Astrocyte (in vitro differentiated cells and primary cell): ENCODE measurements at regions not wholly inside any gene's neighbourhood (a gene's known extent, or its start where the extent isn't known, plus 50 kb on each side); places are given as distances from the start of the nearest gene placed in this dataset.

Experiments
- DNase-seq: peaks from one replicate; pipeline ENCODE4 v3.0.0-alpha.2; 2010; ENCODE audit warnings: low read depth
- FAIRE-seq: peaks from 2 replicates; lab custom pipeline; 2011; peaks lifted over from hg19 to GRCh38; lab: Jason Lieb, UNC
- H2AFZ ChIP-seq: 2 replicates; pipeline ENCODE4 v1.6.0; 2012; ENCODE audit warnings: low read depth, low read length, inconsistent platforms
- H3K27ac ChIP-seq: 2 replicates; pipeline ENCODE4 v1.5.1; 2011; ENCODE audit warnings: low read depth, low read length, inconsistent platforms
- H3K27me3 ChIP-seq: 2 replicates; pipeline ENCODE4 v1.6.0; 2011; ENCODE audit warnings: low read length, inconsistent platforms; ENCODE audit not compliant: insufficient read depth
- H3K36me3 ChIP-seq: 2 replicates; pipeline ENCODE4 v1.5.1; 2011; ENCODE audit warnings: low read length, inconsistent platforms; ENCODE audit not compliant: insufficient read depth
- H3K4me1 ChIP-seq: 2 replicates; pipeline ENCODE4 v1.5.1; 2011; ENCODE audit warnings: low read length, inconsistent platforms; ENCODE audit not compliant: insufficient read depth
- H3K4me2 ChIP-seq: 2 replicates; pipeline ENCODE4 v1.6.0; 2012; ENCODE audit warnings: low read length, inconsistent platforms
- H3K4me3 ChIP-seq: 2 replicates; pipeline ENCODE4 v1.5.1; 2011; ENCODE audit warnings: low read depth, mild to moderate bottlenecking, low read length, inconsistent platforms; ENCODE audit not compliant: insufficient read depth
- H3K79me2 ChIP-seq: 2 replicates; pipeline ENCODE4 v1.6.0; 2012; ENCODE audit warnings: mild to moderate bottlenecking, low read length, inconsistent platforms; ENCODE audit not compliant: insufficient read depth
- H3K9ac ChIP-seq: 2 replicates; pipeline ENCODE4 v1.6.0; 2012; ENCODE audit warnings: mild to moderate bottlenecking, low read length, inconsistent platforms
- H3K9me3 ChIP-seq: 2 replicates; pipeline ENCODE4 v1.5.1; 2012; ENCODE audit warnings: low read depth, mild to moderate bottlenecking, low read length, inconsistent platforms; ENCODE audit not compliant: insufficient read depth
- H4K20me1 ChIP-seq: 2 replicates; pipeline ENCODE4 v1.6.0; 2012; ENCODE audit warnings: low read length, inconsistent platforms; ENCODE audit not compliant: insufficient read depth
- H3K27ac Mint-ChIP-seq: one replicate; pipeline ENCODE4 v1.8.0; 2021; ENCODE audit warnings: mild to moderate bottlenecking, mixed read lengths; ENCODE audit not compliant: unreplicated experiment
- H3K27me3 Mint-ChIP-seq: one replicate; pipeline ENCODE4 v1.8.0; 2021; ENCODE audit warnings: low read depth, mixed read lengths; ENCODE audit not compliant: unreplicated experiment
- H3K36me3 Mint-ChIP-seq: one replicate; pipeline ENCODE4 v1.8.0; 2021; ENCODE audit warnings: low read depth, mixed read lengths; ENCODE audit not compliant: unreplicated experiment
- H3K4me1 Mint-ChIP-seq: one replicate; pipeline ENCODE4 v1.8.0; 2021; ENCODE audit warnings: low read depth, mixed read lengths; ENCODE audit not compliant: unreplicated experiment
- H3K4me3 Mint-ChIP-seq: one replicate; pipeline ENCODE4 v1.8.0; 2021; ENCODE audit warnings: mild to moderate bottlenecking, moderate library complexity, mixed read lengths; ENCODE audit not compliant: unreplicated experiment
- H3K9me3 Mint-ChIP-seq: one replicate; pipeline ENCODE4 v1.8.0; 2021; ENCODE audit warnings: mild to moderate bottlenecking, mixed read lengths; ENCODE audit not compliant: unreplicated experiment
- EZH2 ChIP-seq: IDR thresholded peaks from 2 replicates; pipeline ENCODE4 v1.6.1; 2012; ENCODE audit warnings: mild to moderate bottlenecking, low read length, inconsistent platforms; ENCODE audit not compliant: insufficient read depth
- TF ChIP-seq, protein P1 (sequence below): IDR thresholded peaks from 2 replicates; pipeline ENCODE4 v1.5.1; 2011; ENCODE audit warnings: low read depth, mild to moderate bottlenecking, inconsistent platforms, low read length, moderate library complexity; ENCODE audit not compliant: insufficient read depth

DNA sequence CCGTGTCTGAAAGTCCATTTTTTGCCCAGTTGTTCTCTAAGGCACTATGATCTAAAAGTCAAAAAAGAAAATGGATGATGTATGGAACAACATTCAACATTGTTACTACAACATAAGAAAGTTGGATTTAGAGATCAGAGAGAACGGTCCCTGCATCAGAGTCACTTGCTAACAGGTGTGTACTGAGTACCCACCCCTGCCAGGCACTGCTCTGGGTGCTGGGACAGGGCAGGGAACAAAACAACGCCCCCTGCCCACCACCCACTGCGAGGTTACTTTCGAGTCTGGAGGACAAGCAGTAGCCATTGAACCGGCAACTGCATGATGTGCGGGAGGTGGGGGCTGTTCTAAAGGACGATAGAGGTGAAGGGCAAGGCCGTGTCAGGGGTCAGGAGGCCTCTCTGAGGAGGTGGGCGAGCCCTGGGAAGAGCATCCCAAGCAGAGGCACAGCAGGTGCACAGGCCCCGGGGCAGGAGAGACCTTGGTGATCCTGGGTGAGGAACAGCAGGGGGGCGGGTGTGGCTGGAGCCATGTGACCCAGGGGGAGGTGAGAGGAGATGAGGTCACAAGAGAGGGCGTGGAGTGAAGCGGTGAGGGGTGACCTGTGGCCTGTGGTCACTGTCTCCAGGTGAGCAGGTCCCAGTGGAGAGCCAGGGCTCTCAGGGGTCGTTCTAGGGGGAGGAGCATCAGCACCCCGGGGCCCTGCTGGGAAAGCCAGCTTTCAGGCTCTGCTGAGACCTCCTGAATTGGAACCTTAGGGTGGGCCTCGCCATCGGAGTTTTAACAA, 197.5 kb upstream of the SULF2 start:
- DNase-seq (no peak), FAIRE-seq (no peak)
- peaks cover 2% of the 10 kb centered on the region for H3K27me3 ChIP-seq
- H3K27ac ChIP-seq, result no peak overlapping the region
- no peak overlapping the region for H3K4me3 ChIP-seq
- no peak overlapping the region for H3K4me2 ChIP-seq
- no peaks in the 10 kb centered on the region for H3K36me3 ChIP-seq
- H3K4me1 ChIP-seq, result no peaks in the 10 kb centered on the region
- H3K79me2 ChIP-seq, result no peaks in the 10 kb centered on the region
- H3K4me3 Mint-ChIP-seq, result no peak overlapping the region
- no peak for TF ChIP-seq EZH2
- TF ChIP-seq, protein P1, sequence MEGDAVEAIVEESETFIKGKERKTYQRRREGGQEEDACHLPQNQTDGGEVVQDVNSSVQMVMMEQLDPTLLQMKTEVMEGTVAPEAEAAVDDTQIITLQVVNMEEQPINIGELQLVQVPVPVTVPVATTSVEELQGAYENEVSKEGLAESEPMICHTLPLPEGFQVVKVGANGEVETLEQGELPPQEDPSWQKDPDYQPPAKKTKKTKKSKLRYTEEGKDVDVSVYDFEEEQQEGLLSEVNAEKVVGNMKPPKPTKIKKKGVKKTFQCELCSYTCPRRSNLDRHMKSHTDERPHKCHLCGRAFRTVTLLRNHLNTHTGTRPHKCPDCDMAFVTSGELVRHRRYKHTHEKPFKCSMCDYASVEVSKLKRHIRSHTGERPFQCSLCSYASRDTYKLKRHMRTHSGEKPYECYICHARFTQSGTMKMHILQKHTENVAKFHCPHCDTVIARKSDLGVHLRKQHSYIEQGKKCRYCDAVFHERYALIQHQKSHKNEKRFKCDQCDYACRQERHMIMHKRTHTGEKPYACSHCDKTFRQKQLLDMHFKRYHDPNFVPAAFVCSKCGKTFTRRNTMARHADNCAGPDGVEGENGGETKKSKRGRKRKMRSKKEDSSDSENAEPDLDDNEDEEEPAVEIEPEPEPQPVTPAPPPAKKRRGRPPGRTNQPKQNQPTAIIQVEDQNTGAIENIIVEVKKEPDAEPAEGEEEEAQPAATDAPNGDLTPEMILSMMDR, result no peak
- H3K36me3 Mint-ChIP-seq, result no peaks in the 10 kb centered on the region
- H3K4me1 Mint-ChIP-seq, result peaks cover 11% of the 10 kb centered on the region
- peaks cover 22% of the 10 kb centered on the region for H3K27me3 Mint-ChIP-seq
- H3K9me3 ChIP-seq, result no peaks in the 10 kb centered on the region
- no peak overlapping the region for H2AFZ ChIP-seq
- no peak overlapping the region for H3K27ac Mint-ChIP-seq
- no peak overlapping the region for H3K9ac ChIP-seq
- H4K20me1 ChIP-seq, result no peaks in the 10 kb centered on the region
- H3K9me3 Mint-ChIP-seq, result peaks cover 2% of the 10 kb centered on the region

DNA sequence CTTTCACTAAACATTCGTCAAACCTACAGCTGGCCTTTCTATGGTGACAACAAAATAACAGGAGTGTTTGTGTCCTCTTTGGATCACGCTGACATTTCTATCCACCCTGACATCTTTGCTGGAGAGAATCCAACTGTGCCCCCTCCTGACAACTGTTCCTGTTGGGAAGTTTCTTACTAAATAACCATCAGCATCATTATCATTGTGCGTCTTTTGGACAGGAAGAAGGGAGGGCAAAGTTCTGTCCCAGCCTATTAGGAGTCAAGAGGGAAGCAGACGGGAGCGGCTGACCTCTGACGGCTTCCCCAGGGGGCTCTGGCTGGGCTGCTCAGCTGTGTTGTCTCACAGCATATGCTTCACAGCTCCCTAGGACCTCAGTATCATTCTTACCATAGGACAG, 195.9 kb upstream of the SULF2 start:
- TF ChIP-seq, protein P1, result no peak
- no peak for TF ChIP-seq EZH2
- Histone ChIP-seq H3K4me2 (no peak overlapping the region), H3K4me1 (no peaks in the 10 kb centered on the region), H3K27ac (no peak overlapping the region), H3K79me2 (no peaks in the 10 kb centered on the region), H3K27me3 (peaks cover 2% of the 10 kb centered on the region), H4K20me1 (no peaks in the 10 kb centered on the region), H3K4me3 (no peak overlapping the region), H2AFZ (no peak overlapping the region), H3K9me3 (no peaks in the 10 kb centered on the region), H3K36me3 (no peaks in the 10 kb centered on the region), H3K9ac (no peak overlapping the region)
- no peak overlapping the region for H3K27ac Mint-ChIP-seq
- H3K27me3 Mint-ChIP-seq, result peaks cover 30% of the 10 kb centered on the region
- H3K36me3 Mint-ChIP-seq, result no peaks in the 10 kb centered on the region
- H3K4me3 Mint-ChIP-seq, result no peak overlapping the region
- peaks cover 11% of the 10 kb centered on the region for H3K4me1 Mint-ChIP-seq
- peaks cover 2% of the 10 kb centered on the region for H3K9me3 Mint-ChIP-seq
- no peak for FAIRE-seq
- no peak for DNase-seq
